ENCODE measurements at regions not wholly inside any gene's neighbourhood (a gene's known extent, or its start where the extent isn't known, plus 50 kb on each side); places are given as distances from the start of the nearest gene placed in this dataset.

DNA sequence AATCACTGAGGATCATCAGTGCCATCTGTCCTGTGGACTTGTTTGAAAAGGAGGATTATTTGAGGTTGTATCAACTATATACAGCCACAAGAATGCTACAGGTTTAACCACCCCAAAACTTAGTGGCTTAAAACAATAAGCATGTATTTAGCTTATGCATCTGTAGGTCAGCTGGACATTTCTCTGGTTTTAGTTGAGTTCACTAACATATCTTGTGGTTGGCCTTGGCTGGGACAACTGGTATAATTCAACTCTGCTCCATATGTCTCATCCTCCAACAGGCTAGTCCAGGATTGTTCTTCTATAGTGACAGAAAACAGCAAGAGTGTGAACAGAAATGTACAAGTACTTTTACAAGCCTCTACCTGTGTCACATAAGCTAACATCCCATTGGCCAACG is 49.9 kb upstream of the SOX6 start:
- TF ChIP-seq, protein P1, sequence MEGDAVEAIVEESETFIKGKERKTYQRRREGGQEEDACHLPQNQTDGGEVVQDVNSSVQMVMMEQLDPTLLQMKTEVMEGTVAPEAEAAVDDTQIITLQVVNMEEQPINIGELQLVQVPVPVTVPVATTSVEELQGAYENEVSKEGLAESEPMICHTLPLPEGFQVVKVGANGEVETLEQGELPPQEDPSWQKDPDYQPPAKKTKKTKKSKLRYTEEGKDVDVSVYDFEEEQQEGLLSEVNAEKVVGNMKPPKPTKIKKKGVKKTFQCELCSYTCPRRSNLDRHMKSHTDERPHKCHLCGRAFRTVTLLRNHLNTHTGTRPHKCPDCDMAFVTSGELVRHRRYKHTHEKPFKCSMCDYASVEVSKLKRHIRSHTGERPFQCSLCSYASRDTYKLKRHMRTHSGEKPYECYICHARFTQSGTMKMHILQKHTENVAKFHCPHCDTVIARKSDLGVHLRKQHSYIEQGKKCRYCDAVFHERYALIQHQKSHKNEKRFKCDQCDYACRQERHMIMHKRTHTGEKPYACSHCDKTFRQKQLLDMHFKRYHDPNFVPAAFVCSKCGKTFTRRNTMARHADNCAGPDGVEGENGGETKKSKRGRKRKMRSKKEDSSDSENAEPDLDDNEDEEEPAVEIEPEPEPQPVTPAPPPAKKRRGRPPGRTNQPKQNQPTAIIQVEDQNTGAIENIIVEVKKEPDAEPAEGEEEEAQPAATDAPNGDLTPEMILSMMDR (IDR thresholded peaks at IDR 0.05), result no peak

Data from LNCAP (cell line).